ENCODE measurements at regions not wholly inside any gene's neighbourhood (a gene's known extent, or its start where the extent isn't known, plus 50 kb on each side); places are given as distances from the start of the nearest gene placed in this dataset.
"Not testable (repeated sequence)": the region's sequence is repeated elsewhere in the genome, so short reads cannot be mapped to it uniquely, and the experiment has no call there.

DNA sequence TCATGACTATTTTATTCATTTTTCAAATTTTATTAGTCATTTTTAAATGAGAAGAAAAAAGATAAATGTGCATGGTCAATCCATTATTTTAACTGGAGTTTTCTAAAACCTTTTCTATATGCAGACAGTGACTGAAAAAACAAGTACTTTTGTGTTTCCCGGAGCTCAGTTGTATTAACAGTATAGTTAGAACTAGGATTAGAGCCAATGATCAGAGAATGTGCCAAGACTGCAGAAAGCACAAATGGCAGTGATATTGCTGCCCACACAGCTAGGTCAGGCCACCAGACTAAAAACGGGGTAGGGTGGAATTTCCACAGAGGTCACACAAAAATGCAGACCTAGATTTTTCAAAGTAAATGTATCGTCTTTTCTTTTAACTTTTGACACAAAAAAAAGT lies 163.1 kb upstream of the GRIK3 start:
- H3K4me3 ChIP-seq, result no peak overlapping the region
- DNase-seq (ENCODE audit: low spot score), result no peak
- H4K20me1 ChIP-seq (ENCODE audit: insufficient read depth, poor library complexity, severe bottlenecking), result no peaks in the 10 kb centered on the region
- H3K79me2 ChIP-seq, result no peaks in the 10 kb centered on the region
- no peaks in the 10 kb centered on the region for H3K4me1 ChIP-seq (ENCODE audit: insufficient read depth)
- 65% methylated on average over 3 of the region's 3 CpGs for WGBS (ENCODE audit: low lambda C conversion rate, missing lambda C conversion rate)
- no peak overlapping the region for H3K27ac ChIP-seq
- H3K36me3 ChIP-seq (replicated peaks; ENCODE audit: insufficient read depth, low read depth), result no peaks in the 10 kb centered on the region
- peaks cover 2% of the 10 kb centered on the region for H3K27me3 ChIP-seq
- H2AFZ ChIP-seq, result no peak overlapping the region
- TF ChIP-seq EZH2 (IDR thresholded peaks at IDR 0.05; ENCODE audit: borderline replicate concordance), result no peak
- TF ChIP-seq, protein P1, sequence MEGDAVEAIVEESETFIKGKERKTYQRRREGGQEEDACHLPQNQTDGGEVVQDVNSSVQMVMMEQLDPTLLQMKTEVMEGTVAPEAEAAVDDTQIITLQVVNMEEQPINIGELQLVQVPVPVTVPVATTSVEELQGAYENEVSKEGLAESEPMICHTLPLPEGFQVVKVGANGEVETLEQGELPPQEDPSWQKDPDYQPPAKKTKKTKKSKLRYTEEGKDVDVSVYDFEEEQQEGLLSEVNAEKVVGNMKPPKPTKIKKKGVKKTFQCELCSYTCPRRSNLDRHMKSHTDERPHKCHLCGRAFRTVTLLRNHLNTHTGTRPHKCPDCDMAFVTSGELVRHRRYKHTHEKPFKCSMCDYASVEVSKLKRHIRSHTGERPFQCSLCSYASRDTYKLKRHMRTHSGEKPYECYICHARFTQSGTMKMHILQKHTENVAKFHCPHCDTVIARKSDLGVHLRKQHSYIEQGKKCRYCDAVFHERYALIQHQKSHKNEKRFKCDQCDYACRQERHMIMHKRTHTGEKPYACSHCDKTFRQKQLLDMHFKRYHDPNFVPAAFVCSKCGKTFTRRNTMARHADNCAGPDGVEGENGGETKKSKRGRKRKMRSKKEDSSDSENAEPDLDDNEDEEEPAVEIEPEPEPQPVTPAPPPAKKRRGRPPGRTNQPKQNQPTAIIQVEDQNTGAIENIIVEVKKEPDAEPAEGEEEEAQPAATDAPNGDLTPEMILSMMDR (IDR thresholded peaks at IDR 0.05; ENCODE audit: poor library complexity), result no peak
- no peak for TF ChIP-seq EZH2phosphoT487 (IDR thresholded peaks at IDR 0.05; ENCODE audit: low read depth, severe bottlenecking, unreplicated experiment)
- no peak overlapping the region for H3K4me2 ChIP-seq
- no peaks in the 10 kb centered on the region for H3K9me3 ChIP-seq (ENCODE audit: low read depth)
- no peaks in the 10 kb centered on the region for H3K9me2 ChIP-seq (replicated peaks; ENCODE audit: insufficient read depth)

DNA sequence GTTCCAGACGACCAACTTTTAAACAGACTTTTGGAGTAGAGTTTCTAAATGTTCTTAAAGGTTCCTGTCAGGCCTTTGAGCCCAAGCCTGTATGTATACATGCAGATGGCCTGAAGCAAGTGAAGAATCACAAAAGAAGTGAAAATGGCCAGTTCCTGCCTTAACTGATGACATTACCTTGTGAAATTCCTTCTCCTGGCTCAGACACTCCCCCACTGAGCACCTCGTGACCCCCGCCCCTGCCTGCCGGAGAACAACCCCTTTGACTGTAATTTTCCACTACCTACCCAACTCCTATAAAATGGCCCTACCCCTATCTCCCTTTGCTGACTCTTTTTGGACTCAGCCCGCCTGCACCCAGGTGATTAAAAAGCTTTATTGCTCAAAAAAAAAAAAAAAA lies 180.0 kb upstream of the GRIK3 start:
- not testable (repeated sequence) for DNase-seq (ENCODE audit: low spot score); H3K79me2 ChIP-seq; H2AFZ ChIP-seq; H3K4me3 ChIP-seq; H3K27ac ChIP-seq; H3K9me3 ChIP-seq (ENCODE audit: low read depth); H3K4me1 ChIP-seq (ENCODE audit: insufficient read depth); H3K9me2 ChIP-seq (replicated peaks; ENCODE audit: insufficient read depth); H3K4me2 ChIP-seq; H4K20me1 ChIP-seq (ENCODE audit: insufficient read depth, poor library complexity, severe bottlenecking); H3K36me3 ChIP-seq (replicated peaks; ENCODE audit: insufficient read depth, low read depth); H3K27me3 ChIP-seq
- 74% methylated on average over 5 of the region's 5 CpGs for WGBS (ENCODE audit: low lambda C conversion rate, missing lambda C conversion rate)

DNA sequence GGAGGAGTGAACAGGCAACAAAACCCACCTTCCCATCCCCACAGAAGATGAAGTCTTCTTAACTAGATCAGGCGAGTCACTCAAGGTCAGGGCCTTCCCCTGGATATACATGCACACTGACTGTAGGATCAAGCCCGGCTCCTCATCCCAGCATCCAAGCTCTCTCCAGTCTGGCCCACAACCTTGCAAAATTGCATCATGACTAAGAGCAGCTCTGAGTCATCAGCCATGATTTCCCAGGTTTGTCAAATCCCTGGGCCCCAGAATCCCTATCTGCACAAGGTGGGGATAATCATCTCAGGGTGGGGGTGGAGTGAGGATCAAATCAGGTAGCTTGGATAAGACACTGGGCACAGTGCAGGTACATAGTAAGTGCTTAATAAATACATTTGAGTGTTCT lies 199.3 kb upstream of the GRIK3 start:
- no peak for DNase-seq (ENCODE audit: low spot score)
- Histone ChIP-seq H3K9me3 (ENCODE audit: low read depth) (no peaks in the 10 kb centered on the region), H3K4me3 (no peak overlapping the region), H3K36me3 (replicated peaks; ENCODE audit: insufficient read depth, low read depth) (no peaks in the 10 kb centered on the region), H3K27ac (no peak overlapping the region), H3K4me1 (ENCODE audit: insufficient read depth) (no peaks in the 10 kb centered on the region), H4K20me1 (ENCODE audit: insufficient read depth, poor library complexity, severe bottlenecking) (no peaks in the 10 kb centered on the region), H3K27me3 (peaks cover 4% of the 10 kb centered on the region), H3K4me2 (no peak overlapping the region), H3K79me2 (no peaks in the 10 kb centered on the region), H2AFZ (no peak overlapping the region), H3K9me2 (replicated peaks; ENCODE audit: insufficient read depth) (no peaks in the 10 kb centered on the region)
- WGBS (ENCODE audit: low lambda C conversion rate, missing lambda C conversion rate), result 82% methylated on average over 2 of the region's 2 CpGs
- TF ChIP-seq EZH2phosphoT487 (IDR thresholded peaks at IDR 0.05; ENCODE audit: low read depth, severe bottlenecking, unreplicated experiment) (no peak), EZH2 (IDR thresholded peaks at IDR 0.05; ENCODE audit: borderline replicate concordance) (no peak)
- TF ChIP-seq, protein P1 (IDR thresholded peaks at IDR 0.05; ENCODE audit: poor library complexity), result no peak

DNA sequence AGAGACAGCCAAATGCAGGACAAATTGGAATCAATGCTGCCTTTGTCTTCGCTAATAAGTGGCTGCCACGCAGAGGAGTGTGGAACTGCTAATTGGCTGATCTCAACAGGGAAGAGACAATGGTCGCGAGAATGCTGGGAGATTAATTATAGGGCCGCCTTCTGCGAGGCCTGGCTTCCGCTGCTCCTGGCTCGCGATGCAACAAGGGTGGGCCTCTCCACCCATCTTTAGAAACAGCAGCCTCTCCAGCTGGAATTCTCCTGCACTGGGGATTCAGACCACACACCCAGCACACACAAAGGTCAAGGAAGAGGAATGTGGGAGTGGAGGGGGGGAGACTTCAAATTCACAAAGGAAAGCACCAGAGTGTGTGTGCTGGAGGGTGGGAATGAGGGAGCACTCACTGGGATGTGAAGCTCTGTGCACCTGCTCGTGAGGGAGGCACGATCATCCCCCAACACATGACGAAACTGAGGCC lies 200.7 kb upstream of the GRIK3 start:
- no peaks in the 10 kb centered on the region for H3K9me3 ChIP-seq (ENCODE audit: low read depth)
- H3K4me1 ChIP-seq (ENCODE audit: insufficient read depth), result no peaks in the 10 kb centered on the region
- no peak overlapping the region for H3K27ac ChIP-seq
- H4K20me1 ChIP-seq (ENCODE audit: insufficient read depth, poor library complexity, severe bottlenecking), result no peaks in the 10 kb centered on the region
- peaks cover 4% of the 10 kb centered on the region for H3K27me3 ChIP-seq
- no peaks in the 10 kb centered on the region for H3K9me2 ChIP-seq (replicated peaks; ENCODE audit: insufficient read depth)
- H3K36me3 ChIP-seq (replicated peaks; ENCODE audit: insufficient read depth, low read depth), result no peaks in the 10 kb centered on the region
- TF ChIP-seq EZH2phosphoT487 (IDR thresholded peaks at IDR 0.05; ENCODE audit: low read depth, severe bottlenecking, unreplicated experiment), result no peak
- TF ChIP-seq, protein P1 (IDR thresholded peaks at IDR 0.05; ENCODE audit: poor library complexity), result no peak
- TF ChIP-seq EZH2 (IDR thresholded peaks at IDR 0.05; ENCODE audit: borderline replicate concordance), result no peak
- H3K4me3 ChIP-seq, result no peak overlapping the region
- 41% methylated on average over 12 of the region's 12 CpGs for WGBS (ENCODE audit: low lambda C conversion rate, missing lambda C conversion rate)
- DNase-seq (ENCODE audit: low spot score), result no peak
- no peaks in the 10 kb centered on the region for H3K79me2 ChIP-seq
- H2AFZ ChIP-seq, result no peak overlapping the region
- no peak overlapping the region for H3K4me2 ChIP-seq

Measured in hepatocyte (in vitro differentiated cells).